Prostate gland (tissue), 2 donors: ENCODE measurements at regions not wholly inside any gene's neighbourhood (a gene's known extent, or its start where the extent isn't known, plus 50 kb on each side); places are given as distances from the start of the nearest gene placed in this dataset.

Experiments used
- POLR2A ChIP-seq: fragments of 450-650 bp; IDR thresholded peaks from one replicate; pipeline ENCODE4 v1.6.1; 2016; ENCODE audit warnings: antibody characterized with exemption, mild to moderate bottlenecking
- TF ChIP-seq, protein P1 (sequence below), 4 experiments: fragments of 200-600 bp in 2 of 4; fragments of 450-650 bp in 2 of 4; sonication (generic) in 2 of 4; IDR thresholded peaks; 1 replicate in 3 of 4; 2 replicates in 1 of 4; pipeline ENCODE4 v1.5.1; 2016 to 2019; ENCODE audit warnings: antibody characterized with exemption in 4 of 4, mild to moderate bottlenecking in 2 of 4, moderate library complexity in 2 of 4

DNA sequence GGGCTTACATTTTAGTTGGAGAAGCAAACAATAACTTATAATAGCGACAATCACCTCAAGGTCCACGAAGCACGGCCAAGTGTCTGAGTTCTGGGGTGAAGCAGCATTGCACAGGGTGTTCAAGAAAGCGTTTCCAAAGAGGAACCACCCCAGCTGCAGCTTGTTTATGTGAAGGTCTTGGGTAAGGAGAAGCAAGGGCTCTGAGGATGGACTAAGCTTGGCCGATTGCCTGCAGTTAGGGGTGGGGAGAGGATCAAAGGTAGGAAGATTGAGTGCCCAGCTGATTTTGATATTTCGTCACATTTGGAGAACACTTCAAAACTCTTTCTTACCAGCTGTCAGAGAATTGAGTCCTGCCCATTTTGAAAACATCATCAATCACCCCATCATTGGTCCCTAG, 321.6 kb upstream of the DNAJC19 start:
- TF ChIP-seq, protein P1, sequence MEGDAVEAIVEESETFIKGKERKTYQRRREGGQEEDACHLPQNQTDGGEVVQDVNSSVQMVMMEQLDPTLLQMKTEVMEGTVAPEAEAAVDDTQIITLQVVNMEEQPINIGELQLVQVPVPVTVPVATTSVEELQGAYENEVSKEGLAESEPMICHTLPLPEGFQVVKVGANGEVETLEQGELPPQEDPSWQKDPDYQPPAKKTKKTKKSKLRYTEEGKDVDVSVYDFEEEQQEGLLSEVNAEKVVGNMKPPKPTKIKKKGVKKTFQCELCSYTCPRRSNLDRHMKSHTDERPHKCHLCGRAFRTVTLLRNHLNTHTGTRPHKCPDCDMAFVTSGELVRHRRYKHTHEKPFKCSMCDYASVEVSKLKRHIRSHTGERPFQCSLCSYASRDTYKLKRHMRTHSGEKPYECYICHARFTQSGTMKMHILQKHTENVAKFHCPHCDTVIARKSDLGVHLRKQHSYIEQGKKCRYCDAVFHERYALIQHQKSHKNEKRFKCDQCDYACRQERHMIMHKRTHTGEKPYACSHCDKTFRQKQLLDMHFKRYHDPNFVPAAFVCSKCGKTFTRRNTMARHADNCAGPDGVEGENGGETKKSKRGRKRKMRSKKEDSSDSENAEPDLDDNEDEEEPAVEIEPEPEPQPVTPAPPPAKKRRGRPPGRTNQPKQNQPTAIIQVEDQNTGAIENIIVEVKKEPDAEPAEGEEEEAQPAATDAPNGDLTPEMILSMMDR (IDR thresholded peaks at IDR 0.05): no peak
- TF ChIP-seq POLR2A: no peak
